Heart left ventricle (tissue), 13 donors: ENCODE measurements at regions not wholly inside any gene's neighbourhood (a gene's known extent, or its start where the extent isn't known, plus 50 kb on each side); places are given as distances from the start of the nearest gene placed in this dataset.

Experiments used
- POLR2A ChIP-seq, 2 donors: fragments of 450-650 bp; IDR thresholded peaks; one replicate each; pipeline ENCODE4 v1.6.1; 2017; ENCODE audit warnings: antibody characterized with exemption in 2 of 2, mild to moderate bottlenecking in 2 of 2, moderate library complexity in 2 of 2
- TF ChIP-seq, protein P1 (sequence below), 12 donors: fragments of 200-600 bp; sonication (generic) in 4 of 12; IDR thresholded peaks; one replicate each; pipeline versions ENCODE4 v1.5.0 to v1.8.0; 2018 to 2022; ENCODE audit warnings: antibody characterized with exemption in 12 of 12, mild to moderate bottlenecking in 5 of 12
- donor health status: ischemic (EF 13 %, LVEDD 7.1; RV severe dilation, severe dysfunction).
- donor health status: DM: no; HTN: yes; CAD: no.
- donor health status: DM: no; HTN: no; CAD: no.
- donor health status: ischemic (EF 25% LVEDD 6.9; RV normal size, moderate dysfunction).
- donor health status: ischemic (EF 25% LVEDD 5.7; RV mildly dilated, moderate dysfunction).
- donor health status: ischemic (EF 35%, LVEDD 5.7; RV mildly dilated, moderate dysfunction).
- donor health status: nonischemic (EF 11% LVEDD 7.7; RV severe dilation, severe dysfunction).
- donor health status: DM: yes; HTN: yes; CAD: no.
- donor health status: PGD.
- donor health status: ischemic (EF 29% LVEDD 5.4; RV normal size, mild dysfunction).
- donor health status: nonischemic (EF 23%, LVEDD 6.1; RV moderate dilation, normal function).

DNA sequence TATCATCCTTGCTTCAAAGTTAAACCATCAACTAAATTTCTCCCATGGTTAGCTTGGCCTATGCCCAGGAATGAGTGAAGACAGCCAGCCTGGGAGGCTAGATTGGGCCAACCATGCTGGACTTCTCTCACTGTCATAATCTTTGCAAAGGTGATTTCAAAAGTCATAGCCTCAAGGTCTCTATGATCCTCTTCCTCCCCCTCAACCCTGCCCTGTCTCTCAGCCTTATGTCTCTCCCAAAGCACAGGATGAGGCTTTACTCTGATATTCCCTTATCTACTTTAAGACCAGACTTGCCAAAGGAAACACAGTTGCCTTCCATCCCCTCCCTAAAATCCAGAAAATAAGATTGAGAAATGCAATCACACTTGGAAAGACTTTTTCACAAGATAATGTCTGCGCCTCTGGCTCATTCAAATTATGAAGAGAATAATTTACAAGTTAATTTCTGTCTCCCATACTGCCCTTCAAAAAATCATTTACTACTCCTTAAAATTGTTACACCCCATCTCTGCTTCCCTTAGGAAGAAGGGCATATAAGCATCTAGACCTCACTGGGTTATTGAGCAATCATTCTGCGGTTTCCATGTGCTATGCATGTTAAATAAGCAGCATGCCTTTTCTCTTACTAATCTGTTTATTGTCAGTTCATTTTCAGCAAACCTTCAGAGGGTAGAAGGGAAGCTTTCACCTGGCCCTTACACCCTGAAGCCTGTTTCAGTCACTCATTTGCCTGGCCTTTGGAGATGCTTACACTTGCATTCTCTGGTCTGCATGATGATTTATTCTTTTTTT, 113.8 kb upstream of the ANKRD55 start:
- TF ChIP-seq, protein P1, sequence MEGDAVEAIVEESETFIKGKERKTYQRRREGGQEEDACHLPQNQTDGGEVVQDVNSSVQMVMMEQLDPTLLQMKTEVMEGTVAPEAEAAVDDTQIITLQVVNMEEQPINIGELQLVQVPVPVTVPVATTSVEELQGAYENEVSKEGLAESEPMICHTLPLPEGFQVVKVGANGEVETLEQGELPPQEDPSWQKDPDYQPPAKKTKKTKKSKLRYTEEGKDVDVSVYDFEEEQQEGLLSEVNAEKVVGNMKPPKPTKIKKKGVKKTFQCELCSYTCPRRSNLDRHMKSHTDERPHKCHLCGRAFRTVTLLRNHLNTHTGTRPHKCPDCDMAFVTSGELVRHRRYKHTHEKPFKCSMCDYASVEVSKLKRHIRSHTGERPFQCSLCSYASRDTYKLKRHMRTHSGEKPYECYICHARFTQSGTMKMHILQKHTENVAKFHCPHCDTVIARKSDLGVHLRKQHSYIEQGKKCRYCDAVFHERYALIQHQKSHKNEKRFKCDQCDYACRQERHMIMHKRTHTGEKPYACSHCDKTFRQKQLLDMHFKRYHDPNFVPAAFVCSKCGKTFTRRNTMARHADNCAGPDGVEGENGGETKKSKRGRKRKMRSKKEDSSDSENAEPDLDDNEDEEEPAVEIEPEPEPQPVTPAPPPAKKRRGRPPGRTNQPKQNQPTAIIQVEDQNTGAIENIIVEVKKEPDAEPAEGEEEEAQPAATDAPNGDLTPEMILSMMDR (IDR thresholded peaks at IDR 0.05) = no peak
- TF ChIP-seq POLR2A (IDR thresholded peaks at IDR 0.05) = no peak
